Amygdala (tissue), 56 donors: ENCODE measurements at regions not wholly inside any gene's neighbourhood (a gene's known extent, or its start where the extent isn't known, plus 50 kb on each side); places are given as distances from the start of the nearest gene placed in this dataset.

Source experiments
- DNase-seq, 56 donors: peaks; one replicate each; lab custom pipeline; 2025; lab: John Stamatoyannopoulos, UW

- peak in 2 of 56 donors; percentile 22 to 31 for DNase-seq
These were observed 141.7 kb upstream of the SERP2 start for GRCh38 chr13:44231786-44232516.

GRCh38 chr13:44232774-44233173, 140.8 kb upstream of the SERP2 start:
- DNase-seq: no peak

GRCh38 chr13:44234566-44234965, 139.1 kb upstream of the SERP2 start:
- DNase-seq: no peak

DNA sequence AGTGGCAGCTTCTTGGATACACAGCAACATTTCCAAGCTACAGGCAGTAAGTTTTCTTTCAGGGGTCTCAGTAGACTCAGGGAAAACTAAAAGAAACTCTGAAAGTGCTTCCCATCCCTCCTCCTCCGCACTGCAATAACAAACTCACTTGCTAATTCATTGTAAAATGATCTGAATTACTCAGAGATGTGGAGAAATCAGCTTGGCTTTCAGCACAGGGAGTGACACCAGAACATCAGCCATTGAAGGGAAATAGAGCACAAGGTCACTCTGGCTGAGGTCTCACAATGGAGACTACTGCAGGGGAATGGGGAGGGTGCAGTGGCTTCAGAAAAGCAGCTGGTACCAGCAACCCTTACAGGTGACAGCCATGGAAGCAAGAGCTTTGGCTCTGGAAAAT, 137.3 kb upstream of the SERP2 start:
- DNase-seq: peak in 1 of 56 donors; percentile 8

GRCh38 chr13:44236801-44237207, 136.8 kb upstream of the SERP2 start:
- DNase-seq: no peak

DNA sequence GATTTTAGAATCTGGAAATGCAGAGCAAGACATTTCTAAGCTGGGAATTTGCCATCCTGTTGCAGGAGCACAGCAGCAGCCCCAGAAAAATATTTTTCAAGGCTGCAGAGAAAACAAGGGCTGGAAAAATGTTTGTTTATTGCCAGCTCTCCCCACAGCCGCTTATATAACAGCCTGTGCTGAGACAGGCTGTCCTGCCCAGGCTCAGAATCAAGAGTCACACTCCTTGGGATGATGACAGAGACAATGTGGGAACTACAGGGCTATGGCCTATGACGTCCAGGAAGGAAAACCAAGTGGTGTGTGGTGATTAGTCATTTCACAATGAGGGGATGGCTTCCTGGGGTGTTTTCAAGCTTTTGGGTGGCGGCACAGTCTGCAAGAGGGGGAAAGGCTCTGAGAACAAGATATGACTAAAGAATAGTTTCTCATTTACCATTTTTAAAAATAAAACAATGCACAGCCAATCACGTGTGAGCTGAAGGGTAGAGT, 136.3 kb upstream of the SERP2 start:
- DNase-seq: peak in 43 of 56 donors; percentile 8 to 82 (median 45)

GRCh38 chr13:44237881-44238421, 135.7 kb upstream of the SERP2 start:
- no peak for DNase-seq

- DNase-seq: no peak
These were observed 132.9 kb upstream of the SERP2 start for GRCh38 chr13:44240611-44241145.

DNA sequence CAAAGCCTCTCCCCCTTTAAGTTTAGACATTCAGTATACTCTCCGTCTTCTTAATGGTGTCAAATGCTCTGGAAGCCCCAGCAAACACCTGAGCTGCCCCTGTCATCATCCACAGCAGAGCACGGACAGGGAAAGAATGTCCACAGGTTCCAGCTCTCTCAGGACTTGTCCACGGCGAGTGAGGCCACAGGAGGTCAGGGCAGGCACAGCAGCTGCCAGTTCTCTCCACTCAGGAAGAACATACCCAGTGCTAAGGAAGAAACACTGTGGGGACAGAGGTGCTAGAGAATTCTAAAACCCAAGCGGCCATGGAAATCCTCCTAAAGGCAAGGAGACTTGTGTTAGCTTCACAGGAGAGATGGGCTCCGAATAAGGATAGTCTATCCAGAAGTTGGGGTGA, 132.0 kb upstream of the SERP2 start:
- DNase-seq: no peak

DNA sequence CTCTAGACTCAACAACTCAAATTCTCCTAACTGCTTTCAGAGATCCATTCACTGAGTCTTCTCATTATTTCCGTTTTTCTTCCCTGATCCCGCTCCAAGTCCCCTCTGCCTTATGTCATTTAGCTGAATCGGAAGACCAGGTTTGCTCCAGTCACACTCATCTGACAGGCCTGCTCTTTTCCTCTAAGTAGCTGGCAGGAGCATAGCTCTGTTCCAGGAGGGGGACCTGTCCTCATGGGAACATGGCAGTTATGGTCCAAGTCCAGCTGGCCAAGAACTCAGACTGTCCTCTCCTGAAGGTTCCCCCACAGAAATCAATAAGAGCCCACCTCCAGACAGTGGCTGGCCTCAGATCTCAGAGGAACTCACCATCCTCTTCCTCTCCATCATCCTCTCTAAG, 130.9 kb upstream of the SERP2 start:
- DNase-seq: no peak

GRCh38 chr13:44243198-44243857, 130.3 kb upstream of the SERP2 start:
- peak in 34 of 56 donors; percentile 10 to 77 (median 50) for DNase-seq

DNA sequence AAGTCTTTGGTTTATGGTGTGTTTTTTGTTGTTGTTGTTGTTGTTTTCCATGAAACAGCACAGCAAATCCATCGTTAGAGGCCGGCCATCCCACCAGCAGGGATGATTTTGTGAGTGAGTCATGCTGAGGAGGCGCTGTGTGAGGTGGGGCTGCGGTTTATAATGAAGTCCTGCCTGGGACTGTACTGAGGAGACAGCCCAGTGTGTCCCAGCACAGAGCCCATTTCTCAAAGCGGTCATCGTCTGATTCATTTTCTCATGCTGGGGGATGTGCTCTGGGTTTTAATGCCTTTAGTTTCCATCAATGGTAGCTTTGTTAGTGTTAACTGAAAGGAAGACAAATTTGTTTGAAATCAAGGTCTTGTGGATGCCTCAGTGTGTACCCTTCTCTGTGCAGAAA, 129.3 kb upstream of the SERP2 start:
- peak in 18 of 56 donors; percentile 11 to 47 (median 32) for DNase-seq

- DNase-seq: no peak
These were observed 124.2 kb upstream of the SERP2 start for GRCh38 chr13:44249431-44249836.

DNA sequence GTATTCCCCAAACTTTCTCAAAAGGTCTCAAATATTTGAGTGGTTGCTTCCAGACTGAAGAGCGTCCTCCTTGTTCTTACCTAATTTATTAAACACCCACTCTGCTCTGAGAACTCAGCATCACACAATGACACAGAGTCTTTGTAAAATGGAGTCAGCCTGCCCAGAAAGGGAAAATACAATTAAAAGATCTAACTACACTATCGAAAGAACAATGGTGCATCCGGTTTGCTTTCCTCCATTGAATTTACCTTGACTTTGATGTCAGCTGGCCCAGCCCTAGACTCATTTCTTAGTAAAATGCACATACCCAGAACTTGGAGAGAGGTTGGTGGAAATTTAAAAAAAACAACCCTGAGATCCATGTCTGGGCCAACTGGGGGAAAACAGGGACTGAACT, 120.7 kb upstream of the SERP2 start:
- no peak for DNase-seq

DNA sequence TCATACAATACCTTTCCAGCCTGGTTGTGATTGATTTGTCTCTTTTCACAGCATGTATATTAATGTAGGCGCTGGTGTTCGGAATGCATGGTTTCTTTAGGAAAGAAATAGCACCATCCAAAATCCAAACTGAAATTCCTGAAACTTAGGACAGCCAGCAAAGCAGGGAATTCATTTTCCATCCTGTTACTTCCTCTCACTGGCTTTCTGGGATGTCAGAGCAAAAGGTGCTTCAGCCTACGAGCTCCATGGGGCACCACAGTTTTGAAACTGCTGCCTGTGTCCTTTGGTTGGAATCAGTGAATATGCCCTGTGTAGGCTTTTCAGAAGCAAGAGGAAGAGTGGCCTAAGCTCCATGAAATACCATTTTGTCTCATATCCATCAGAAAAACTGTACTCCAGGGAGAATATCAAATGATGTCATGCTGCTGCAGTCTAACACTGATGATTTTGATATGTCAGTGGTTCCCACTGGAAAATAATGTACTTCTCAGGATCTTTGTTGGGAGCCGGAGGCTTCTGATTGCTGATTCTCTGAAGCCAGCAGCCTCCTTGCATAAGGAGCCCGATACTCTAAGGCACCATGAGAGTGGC, 117.8 kb upstream of the SERP2 start:
- no peak for DNase-seq

DNA sequence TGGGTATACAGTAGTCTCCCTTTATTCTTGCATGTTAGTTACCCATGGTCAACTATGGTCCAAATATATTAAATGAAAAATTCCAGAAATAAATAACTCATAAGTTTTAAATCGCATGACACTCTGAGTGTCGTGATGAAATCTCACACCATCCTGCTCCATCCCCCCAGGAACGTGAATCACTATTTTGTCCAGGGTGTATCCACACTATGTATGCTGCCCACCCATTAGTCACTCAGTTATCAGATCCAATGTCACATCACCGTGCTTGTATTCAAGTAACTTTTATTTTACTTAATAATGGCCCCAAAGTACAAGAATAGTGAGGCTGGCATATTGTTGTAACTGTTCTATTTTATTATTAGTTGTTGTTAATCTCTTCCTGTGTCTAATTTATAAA, 115.8 kb upstream of the SERP2 start:
- no peak for DNase-seq

DNA sequence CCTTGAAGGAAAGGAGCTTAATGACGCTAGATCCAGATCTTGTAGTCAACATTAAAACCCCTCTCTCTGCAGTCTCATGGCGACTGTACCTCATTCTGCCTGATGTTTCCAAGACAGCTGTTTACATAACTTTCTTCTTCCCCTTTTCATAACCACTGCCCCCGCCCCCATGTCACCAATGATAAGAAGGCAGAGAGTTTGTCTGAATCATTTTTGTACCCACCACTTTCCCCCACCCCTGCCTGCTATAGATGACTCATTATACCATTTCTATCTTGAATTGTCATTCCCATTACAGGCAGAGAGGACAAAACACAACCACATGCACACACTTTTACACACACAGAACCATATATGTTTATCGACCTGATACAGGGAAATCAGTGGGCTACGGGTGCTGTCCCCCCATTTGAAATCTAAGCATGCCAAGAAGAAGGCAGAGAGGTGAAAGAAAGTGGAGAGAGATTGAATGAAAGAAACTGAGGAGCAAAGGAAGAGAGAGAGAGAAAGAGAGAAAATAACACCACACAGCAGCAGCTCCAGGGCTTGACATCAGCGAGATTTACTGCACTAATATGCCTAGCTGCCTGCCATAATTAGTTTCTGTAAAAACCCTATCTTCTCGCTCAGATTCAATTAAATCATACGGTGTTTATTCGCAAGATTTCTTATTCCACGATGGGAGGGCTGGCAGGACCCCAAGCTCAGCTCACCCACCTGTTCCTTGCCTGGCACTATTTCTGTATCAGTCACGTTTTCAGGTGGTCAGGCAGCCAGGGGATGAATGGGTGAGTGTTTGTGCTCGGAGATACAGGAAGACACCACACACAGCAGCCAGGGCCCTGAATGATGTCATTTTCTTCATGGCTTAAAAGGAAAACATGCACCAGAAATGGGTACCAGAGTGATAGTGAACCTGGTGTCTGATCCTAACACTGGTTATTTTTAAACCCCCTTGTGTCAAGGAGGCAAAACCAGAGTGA, 114.3 kb upstream of the SERP2 start:
- DNase-seq: peak in 6 of 56 donors; percentile 3 to 35 (median 20)

DNA sequence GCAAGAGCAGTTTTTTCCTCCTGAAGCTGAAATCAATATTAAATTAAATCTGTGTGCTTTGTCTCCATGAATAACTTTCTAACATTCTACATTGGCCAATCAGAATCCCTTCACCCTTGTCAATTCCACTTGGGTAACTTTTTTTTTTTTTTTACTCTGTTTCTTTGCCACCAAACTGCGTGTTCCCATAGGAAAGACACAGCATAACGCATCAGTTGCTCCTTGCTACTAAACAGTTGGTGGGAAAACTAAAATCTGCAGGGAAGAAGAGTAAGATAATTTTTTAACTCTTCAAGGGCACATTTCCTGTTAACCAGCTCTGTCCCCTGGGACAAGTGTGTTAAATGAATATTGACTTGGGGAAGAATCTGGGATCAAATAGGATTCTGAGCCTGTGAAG, 113.3 kb upstream of the SERP2 start:
- no peak for DNase-seq

DNA sequence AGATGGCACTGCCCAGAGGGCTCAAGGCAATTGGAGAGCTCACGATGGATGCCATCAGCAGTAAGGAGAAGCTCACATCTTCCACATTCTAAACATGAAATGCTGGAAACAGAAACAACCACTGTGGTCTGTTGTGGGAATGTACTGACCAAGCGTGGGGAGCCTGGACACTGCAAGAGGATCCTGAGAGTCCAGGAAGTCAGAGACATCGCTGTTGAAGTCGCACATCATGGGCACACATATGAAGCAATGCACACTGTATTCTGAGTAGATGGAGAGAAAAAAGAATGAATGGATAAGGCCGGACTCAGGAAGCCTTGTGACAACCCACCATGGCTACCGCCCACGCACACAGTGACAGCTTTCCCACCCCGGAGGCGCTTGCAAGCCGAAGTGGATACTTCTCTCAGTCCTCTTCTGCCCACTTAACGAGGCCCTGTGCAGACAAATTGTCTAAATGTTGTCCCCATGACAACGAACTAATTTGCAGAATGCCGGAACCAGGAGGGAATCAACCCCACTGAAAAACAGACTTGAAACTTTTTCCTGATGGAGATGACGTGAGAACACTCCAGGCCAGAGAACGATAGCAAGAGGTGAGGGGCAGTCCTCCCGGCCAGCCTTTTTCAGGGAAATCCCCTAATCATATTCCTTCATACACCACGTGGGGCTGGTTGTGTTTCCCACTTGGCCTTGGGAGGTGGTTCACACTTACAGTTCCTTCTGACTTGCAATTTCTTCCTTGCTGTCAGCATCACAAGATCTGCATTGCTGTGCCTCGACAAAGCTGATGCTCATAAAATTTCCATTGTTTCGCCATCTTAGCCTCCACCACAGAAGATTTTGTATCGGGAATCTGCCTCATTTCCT, 109.6 kb upstream of the SERP2 start:
- peak in 31 of 56 donors; percentile 4 to 79 (median 37) for DNase-seq
